ENCODE measurements at regions not wholly inside any gene's neighbourhood (a gene's known extent, or its start where the extent isn't known, plus 50 kb on each side); places are given as distances from the start of the nearest gene placed in this dataset.

- no peak for ATAC-seq (ENCODE audit: low FRiP score in 2 of 2)
- 64 to 74% methylated on average over 5 of the region's 5 CpGs for WGBS, 2 donors
- peak overlapping the region; percentile 1 to 48 (median 24) for H3K27ac ChIP-seq
Observed at GRCh38 chr1:198919667-198920398, 281.0 kb downstream of the PTPRC start.

GRCh38 chr1:198922638-198923430 lies 284.0 kb downstream of the PTPRC start:
- ATAC-seq (ENCODE audit: low FRiP score in 2 of 2): peak in 1 of 2 donors; percentile 64
- H3K9me3 ChIP-seq: no peaks in the 10 kb centered on the region

More at GRCh38 chr1:198919667-198920398, 281.0 kb downstream of the PTPRC start:
- H3K4me3 ChIP-seq: no peak overlapping the region
- H3K27me3 ChIP-seq: no peaks in the 10 kb centered on the region
- H3K9me3 ChIP-seq: no peaks in the 10 kb centered on the region
- H3K4me1 ChIP-seq: peaks cover 10 to 46% (median 27%) of the 10 kb centered on the region in 4 donors
- no peak for TF ChIP-seq POLR2A (IDR thresholded peaks at IDR 0.05)
- no peak for TF ChIP-seq EP300 (IDR thresholded peaks at IDR 0.05)
- TF ChIP-seq, protein P1, sequence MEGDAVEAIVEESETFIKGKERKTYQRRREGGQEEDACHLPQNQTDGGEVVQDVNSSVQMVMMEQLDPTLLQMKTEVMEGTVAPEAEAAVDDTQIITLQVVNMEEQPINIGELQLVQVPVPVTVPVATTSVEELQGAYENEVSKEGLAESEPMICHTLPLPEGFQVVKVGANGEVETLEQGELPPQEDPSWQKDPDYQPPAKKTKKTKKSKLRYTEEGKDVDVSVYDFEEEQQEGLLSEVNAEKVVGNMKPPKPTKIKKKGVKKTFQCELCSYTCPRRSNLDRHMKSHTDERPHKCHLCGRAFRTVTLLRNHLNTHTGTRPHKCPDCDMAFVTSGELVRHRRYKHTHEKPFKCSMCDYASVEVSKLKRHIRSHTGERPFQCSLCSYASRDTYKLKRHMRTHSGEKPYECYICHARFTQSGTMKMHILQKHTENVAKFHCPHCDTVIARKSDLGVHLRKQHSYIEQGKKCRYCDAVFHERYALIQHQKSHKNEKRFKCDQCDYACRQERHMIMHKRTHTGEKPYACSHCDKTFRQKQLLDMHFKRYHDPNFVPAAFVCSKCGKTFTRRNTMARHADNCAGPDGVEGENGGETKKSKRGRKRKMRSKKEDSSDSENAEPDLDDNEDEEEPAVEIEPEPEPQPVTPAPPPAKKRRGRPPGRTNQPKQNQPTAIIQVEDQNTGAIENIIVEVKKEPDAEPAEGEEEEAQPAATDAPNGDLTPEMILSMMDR (IDR thresholded peaks at IDR 0.05): no peak
- no peak for TF ChIP-seq POLR2AphosphoS5 (IDR thresholded peaks at IDR 0.05)
- DNase-seq: no peak
- no peaks in the 10 kb centered on the region for H3K36me3 ChIP-seq

GRCh38 chr1:198923993-198924392 lies 285.2 kb downstream of the PTPRC start:
- H3K27me3 ChIP-seq: no peaks in the 10 kb centered on the region
- H3K4me3 ChIP-seq: no peak overlapping the region
- H3K9me3 ChIP-seq: no peaks in the 10 kb centered on the region
- H3K4me1 ChIP-seq: peaks cover 9 to 37% (median 15%) of the 10 kb centered on the region in 4 donors
- 82 to 100% methylated on average over 1 of the region's 1 CpG for WGBS, 2 donors
- no peaks in the 10 kb centered on the region for H3K36me3 ChIP-seq
- no peak for TF ChIP-seq POLR2A (IDR thresholded peaks at IDR 0.05)
- TF ChIP-seq, protein P1 (IDR thresholded peaks at IDR 0.05): no peak
- no peak for TF ChIP-seq EP300 (IDR thresholded peaks at IDR 0.05)
- TF ChIP-seq POLR2AphosphoS5 (IDR thresholded peaks at IDR 0.05): no peak
- no peak for ATAC-seq (ENCODE audit: low FRiP score in 2 of 2)
- DNase-seq: no peak
- H3K27ac ChIP-seq: peak overlapping the region in 2 of 4 donors; percentile 2 to 49

More at GRCh38 chr1:198922638-198923430, 284.0 kb downstream of the PTPRC start:
- 73 to 79% methylated on average over 5 of the region's 5 CpGs for WGBS, 2 donors
- DNase-seq: no peak
- Histone ChIP-seq H3K4me3 (no peak overlapping the region), H3K27me3 (no peaks in the 10 kb centered on the region), H3K4me1 (peaks cover 10 to 36% (median 19%) of the 10 kb centered on the region in 4 donors), H3K36me3 (no peaks in the 10 kb centered on the region), H3K27ac (peak overlapping the region; percentile 26 to 72 (median 64))
- TF ChIP-seq, protein P1 (IDR thresholded peaks at IDR 0.05): no peak
- TF ChIP-seq POLR2AphosphoS5 (IDR thresholded peaks at IDR 0.05) (no peak), EP300 (IDR thresholded peaks at IDR 0.05) (peak in 1 of 4 donors; percentile 72), POLR2A (IDR thresholded peaks at IDR 0.05) (peak in 1 of 4 donors; percentile 26)

- TF ChIP-seq EP300 (IDR thresholded peaks at IDR 0.05) (no peak), POLR2A (IDR thresholded peaks at IDR 0.05) (no peak), POLR2AphosphoS5 (IDR thresholded peaks at IDR 0.05) (no peak)
- TF ChIP-seq, protein P1 (IDR thresholded peaks at IDR 0.05): no peak
- no peaks in the 10 kb centered on the region for H3K36me3 ChIP-seq
- H3K27me3 ChIP-seq: no peaks in the 10 kb centered on the region
- no peak overlapping the region for H3K27ac ChIP-seq
- H3K4me1 ChIP-seq: peaks cover 12 to 34% (median 16%) of the 10 kb centered on the region in 4 donors
- H3K9me3 ChIP-seq: no peaks in the 10 kb centered on the region
- ATAC-seq (ENCODE audit: low FRiP score in 2 of 2): no peak
- DNase-seq: no peak
- no peak overlapping the region for H3K4me3 ChIP-seq
Observed at GRCh38 chr1:198925567-198925966, 286.7 kb downstream of the PTPRC start.

Data from upper lobe of left lung (tissue), 6 donors.